ENCODE measurements at regions not wholly inside any gene's neighbourhood (a gene's known extent, or its start where the extent isn't known, plus 50 kb on each side); places are given as distances from the start of the nearest gene placed in this dataset.

GRCh38 chr22:27088026-27088425 lies 430.6 kb downstream of the MIAT start:
- DNase-seq: no peak

DNA sequence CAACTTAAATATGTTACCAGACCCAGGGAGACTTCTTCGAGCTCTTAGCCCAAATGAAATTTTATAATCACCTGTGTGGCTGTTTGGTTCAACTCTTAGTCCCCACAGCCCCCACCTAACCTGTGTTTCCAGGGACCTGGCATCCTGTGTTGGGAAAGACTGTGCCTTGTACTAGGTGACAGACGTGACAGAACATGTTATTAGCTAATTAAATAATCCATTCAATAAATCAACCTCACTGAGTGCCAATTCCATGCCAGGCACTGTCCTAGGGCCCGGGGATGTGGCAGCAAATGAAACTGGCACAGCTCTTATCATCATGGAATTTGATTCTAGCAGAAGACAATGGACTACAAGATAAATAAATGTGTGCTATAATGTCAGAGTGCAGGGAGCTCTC lies 431.9 kb downstream of the MIAT start:
- H3K36me3 ChIP-seq: no peaks in the 10 kb centered on the region
- no peak overlapping the region for H3K27ac ChIP-seq
- H3K9me3 ChIP-seq (ENCODE audit: severe bottlenecking): no peaks in the 10 kb centered on the region
- TF ChIP-seq, protein P1, sequence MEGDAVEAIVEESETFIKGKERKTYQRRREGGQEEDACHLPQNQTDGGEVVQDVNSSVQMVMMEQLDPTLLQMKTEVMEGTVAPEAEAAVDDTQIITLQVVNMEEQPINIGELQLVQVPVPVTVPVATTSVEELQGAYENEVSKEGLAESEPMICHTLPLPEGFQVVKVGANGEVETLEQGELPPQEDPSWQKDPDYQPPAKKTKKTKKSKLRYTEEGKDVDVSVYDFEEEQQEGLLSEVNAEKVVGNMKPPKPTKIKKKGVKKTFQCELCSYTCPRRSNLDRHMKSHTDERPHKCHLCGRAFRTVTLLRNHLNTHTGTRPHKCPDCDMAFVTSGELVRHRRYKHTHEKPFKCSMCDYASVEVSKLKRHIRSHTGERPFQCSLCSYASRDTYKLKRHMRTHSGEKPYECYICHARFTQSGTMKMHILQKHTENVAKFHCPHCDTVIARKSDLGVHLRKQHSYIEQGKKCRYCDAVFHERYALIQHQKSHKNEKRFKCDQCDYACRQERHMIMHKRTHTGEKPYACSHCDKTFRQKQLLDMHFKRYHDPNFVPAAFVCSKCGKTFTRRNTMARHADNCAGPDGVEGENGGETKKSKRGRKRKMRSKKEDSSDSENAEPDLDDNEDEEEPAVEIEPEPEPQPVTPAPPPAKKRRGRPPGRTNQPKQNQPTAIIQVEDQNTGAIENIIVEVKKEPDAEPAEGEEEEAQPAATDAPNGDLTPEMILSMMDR (IDR thresholded peaks at IDR 0.05; ENCODE audit: low read depth, low read length): no peak
- H3K4me3 ChIP-seq (ENCODE audit: low read depth, low read length): no peak overlapping the region
- no peaks in the 10 kb centered on the region for H3K27me3 ChIP-seq (ENCODE audit: insufficient read depth, low read depth, severe bottlenecking)
- no peak for DNase-seq

More at GRCh38 chr22:27088026-27088425, 430.6 kb downstream of the MIAT start:
- H3K4me3 ChIP-seq (ENCODE audit: low read depth, low read length): no peak overlapping the region
- no peaks in the 10 kb centered on the region for H3K36me3 ChIP-seq
- no peaks in the 10 kb centered on the region for H3K9me3 ChIP-seq (ENCODE audit: severe bottlenecking)
- H3K27me3 ChIP-seq (ENCODE audit: insufficient read depth, low read depth, severe bottlenecking): no peaks in the 10 kb centered on the region
- TF ChIP-seq, protein P1 (IDR thresholded peaks at IDR 0.05; ENCODE audit: low read depth, low read length): no peak
- no peak overlapping the region for H3K27ac ChIP-seq

DNA sequence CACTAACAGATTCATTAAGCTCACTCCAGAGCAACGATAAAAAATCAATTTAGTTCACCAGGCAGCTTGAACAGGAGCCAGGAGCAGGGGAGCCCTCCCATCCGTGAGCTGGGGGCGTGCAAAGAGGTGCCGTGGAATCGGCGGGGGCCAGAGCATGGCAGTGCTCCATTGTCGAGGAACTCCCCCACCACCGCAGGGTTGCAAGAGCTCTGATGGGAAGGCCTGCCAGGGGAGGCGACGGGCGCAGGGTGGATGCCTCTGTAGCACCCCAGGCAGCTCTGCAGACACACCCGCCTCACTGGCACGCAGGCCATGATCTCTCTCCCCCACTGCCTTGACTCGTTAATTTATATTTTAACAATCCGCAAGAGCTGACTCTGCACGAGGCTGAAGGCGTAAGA lies 433.2 kb downstream of the MIAT start:
- TF ChIP-seq, protein P1 (IDR thresholded peaks at IDR 0.05; ENCODE audit: low read depth, low read length): no peak
- no peak for DNase-seq
- H3K9me3 ChIP-seq (ENCODE audit: severe bottlenecking): no peaks in the 10 kb centered on the region

GRCh38 chr22:27093422-27093821 lies 436.0 kb downstream of the MIAT start:
- no peak for DNase-seq
- H3K4me3 ChIP-seq (ENCODE audit: low read depth, low read length): no peak overlapping the region
- TF ChIP-seq, protein P1 (IDR thresholded peaks at IDR 0.05; ENCODE audit: low read depth, low read length): no peak
- H3K36me3 ChIP-seq: no peaks in the 10 kb centered on the region
- H3K27ac ChIP-seq: peak overlapping the region; percentile 32
- H3K9me3 ChIP-seq (ENCODE audit: severe bottlenecking): no peaks in the 10 kb centered on the region
- H3K27me3 ChIP-seq (ENCODE audit: insufficient read depth, low read depth, severe bottlenecking): no peaks in the 10 kb centered on the region

More for the DNA sequence above, 433.2 kb downstream of the MIAT start:
- Histone ChIP-seq H3K27me3 (ENCODE audit: insufficient read depth, low read depth, severe bottlenecking) (no peaks in the 10 kb centered on the region), H3K36me3 (no peaks in the 10 kb centered on the region), H3K27ac (no peak overlapping the region), H3K4me3 (ENCODE audit: low read depth, low read length) (no peak overlapping the region)

DNA sequence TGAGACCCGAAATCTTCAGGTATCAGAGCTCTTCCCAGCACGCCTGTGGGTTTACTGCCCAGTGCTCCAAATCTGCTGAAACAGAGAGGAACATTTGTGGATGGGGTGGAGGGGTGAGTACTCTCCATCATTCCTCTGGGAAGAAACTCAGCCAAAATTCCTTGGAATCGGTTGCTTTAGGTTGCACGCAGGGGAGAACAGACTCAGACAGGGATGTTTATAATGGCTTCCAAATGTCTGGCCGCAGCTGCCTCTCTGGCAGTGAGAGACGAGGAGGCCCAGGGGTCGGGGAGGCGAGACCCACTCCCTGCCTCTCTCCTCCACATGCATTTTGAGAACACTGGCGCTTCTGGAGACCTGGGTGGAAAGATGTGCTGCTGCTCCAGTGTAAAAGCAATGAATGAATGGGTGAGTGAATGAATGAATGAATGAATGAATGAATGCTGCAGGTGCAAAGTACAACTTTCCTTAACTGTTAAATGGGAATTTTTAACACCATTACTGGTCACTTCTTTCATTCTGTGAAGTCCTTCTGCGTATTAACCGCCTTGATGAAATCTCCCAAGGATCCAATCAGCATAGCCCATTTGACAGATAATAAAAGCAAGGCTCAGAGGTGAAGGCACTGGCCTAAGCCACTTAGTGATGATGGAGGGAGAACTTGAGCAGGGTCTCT lies 437.4 kb downstream of the MIAT start:
- H3K36me3 ChIP-seq: no peaks in the 10 kb centered on the region
- H3K27me3 ChIP-seq (ENCODE audit: insufficient read depth, low read depth, severe bottlenecking): no peaks in the 10 kb centered on the region
- TF ChIP-seq, protein P1 (IDR thresholded peaks at IDR 0.05; ENCODE audit: low read depth, low read length): no peak
- no peak overlapping the region for H3K27ac ChIP-seq
- no peak for DNase-seq
- no peaks in the 10 kb centered on the region for H3K9me3 ChIP-seq (ENCODE audit: severe bottlenecking)
- H3K4me3 ChIP-seq (ENCODE audit: low read depth, low read length): no peak overlapping the region

DNA sequence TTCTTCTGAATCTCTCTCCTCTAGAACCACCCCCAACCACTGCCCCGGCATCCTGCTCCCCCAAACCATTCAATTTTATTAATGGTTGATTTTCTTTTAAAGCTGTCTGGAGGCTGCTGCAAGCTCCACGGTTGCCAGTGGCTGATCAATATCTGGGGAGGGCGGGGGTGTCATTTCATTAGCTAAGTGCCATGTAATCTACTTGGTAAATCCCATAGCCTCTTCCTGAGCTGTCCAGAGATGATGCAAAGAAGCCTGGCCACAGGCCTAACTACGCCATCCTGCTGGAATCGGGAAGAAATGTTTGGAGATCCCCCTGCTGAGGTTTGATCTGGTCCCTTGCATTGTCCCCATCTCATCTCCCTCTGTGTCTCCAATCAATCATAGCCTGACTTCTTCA lies 440.1 kb downstream of the MIAT start:
- peak; percentile 93 for DNase-seq
- Histone ChIP-seq H3K36me3 (no peaks in the 10 kb centered on the region), H3K27ac (peak overlapping the region; percentile 67), H3K4me3 (ENCODE audit: low read depth, low read length) (no peak overlapping the region; the same call in 1 of the 2 replicates), H3K27me3 (ENCODE audit: insufficient read depth, low read depth, severe bottlenecking) (no peaks in the 10 kb centered on the region), H3K9me3 (ENCODE audit: severe bottlenecking) (no peaks in the 10 kb centered on the region)
- TF ChIP-seq, protein P1 (IDR thresholded peaks at IDR 0.05; ENCODE audit: low read depth, low read length): peak; percentile 6; the same call in 1 of the 2 replicates
